ENCODE measurements at regions not wholly inside any gene's neighbourhood (a gene's known extent, or its start where the extent isn't known, plus 50 kb on each side); places are given as distances from the start of the nearest gene placed in this dataset.

DNA sequence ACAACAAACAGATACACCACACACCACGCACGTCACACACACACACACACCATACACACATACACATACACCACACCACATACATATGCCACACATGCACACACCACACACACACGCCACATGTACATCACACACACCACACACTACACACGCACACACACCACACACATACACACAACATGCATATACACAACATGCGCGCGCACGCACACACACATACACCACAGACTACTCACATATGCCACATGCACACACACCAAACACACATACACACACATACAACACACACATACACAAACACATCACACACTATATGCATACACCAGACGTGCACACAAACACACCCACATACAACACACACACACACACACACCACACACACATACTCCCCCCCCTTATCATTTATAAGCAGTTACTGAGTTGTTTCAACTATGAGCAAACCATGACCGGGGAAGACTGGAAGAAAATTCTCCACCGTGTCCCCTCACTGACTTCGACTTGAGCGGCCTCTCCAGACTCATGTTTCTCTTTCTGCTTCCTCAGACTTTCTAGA, 126.7 kb upstream of the IQSEC1 start:
- no peak overlapping the region for H3K4me3 ChIP-seq (ENCODE audit: low read length)
- TF ChIP-seq CTCF (IDR thresholded peaks at IDR 0.05; ENCODE audit: insufficient read depth, low read depth, low read length, missing control alignments) = no peak
- DNase-seq (ENCODE audit: low read depth) = no peak

- DNase-seq (ENCODE audit: low read depth) = no peak
- no peak for TF ChIP-seq CTCF (IDR thresholded peaks at IDR 0.05; ENCODE audit: insufficient read depth, low read depth, low read length, missing control alignments)
- H3K4me3 ChIP-seq (ENCODE audit: low read length) = no peak overlapping the region
These were observed 126.0 kb upstream of the IQSEC1 start for GRCh38 chr3:13199006-13199776.

DNA sequence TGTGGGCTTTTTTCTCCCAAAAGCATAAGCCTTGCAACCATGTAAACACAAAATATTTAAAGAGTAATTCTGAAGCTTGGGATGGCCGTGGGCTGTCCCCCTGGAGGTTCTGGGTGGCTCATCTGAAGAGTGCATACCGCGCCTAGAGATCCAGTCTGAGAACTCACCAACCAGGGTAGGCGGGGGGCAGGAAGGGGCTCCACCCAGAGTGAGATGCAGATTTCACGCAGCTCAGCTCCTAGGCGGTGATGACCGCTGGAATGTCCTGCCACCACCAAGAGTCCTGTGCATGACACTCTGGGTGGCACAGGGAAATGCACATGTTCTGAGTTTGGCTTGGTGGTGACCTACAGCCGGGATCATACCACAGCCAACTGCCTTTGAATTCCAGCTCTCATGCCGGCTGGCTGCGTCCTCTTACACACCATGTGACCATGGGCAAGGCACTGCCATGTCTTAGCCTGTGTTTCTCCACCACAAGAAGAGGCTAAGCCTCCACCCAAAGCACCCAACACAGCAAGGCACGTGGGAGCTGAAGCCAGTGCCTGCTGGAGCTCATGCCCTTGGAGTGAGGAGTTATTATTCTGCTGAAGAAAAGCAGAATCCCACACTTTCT, 125.1 kb upstream of the IQSEC1 start:
- DNase-seq (ENCODE audit: low read depth) = no peak
- H3K4me3 ChIP-seq (ENCODE audit: low read length) = no peak overlapping the region
- no peak for TF ChIP-seq CTCF (IDR thresholded peaks at IDR 0.05; ENCODE audit: insufficient read depth, low read depth, low read length, missing control alignments)

- no peak for DNase-seq (ENCODE audit: low read depth)
- H3K4me3 ChIP-seq (ENCODE audit: low read length) = no peak overlapping the region
- TF ChIP-seq CTCF (IDR thresholded peaks at IDR 0.05; ENCODE audit: insufficient read depth, low read depth, low read length, missing control alignments) = no peak
These were observed 124.6 kb upstream of the IQSEC1 start for GRCh38 chr3:13197795-13198194.

DNA sequence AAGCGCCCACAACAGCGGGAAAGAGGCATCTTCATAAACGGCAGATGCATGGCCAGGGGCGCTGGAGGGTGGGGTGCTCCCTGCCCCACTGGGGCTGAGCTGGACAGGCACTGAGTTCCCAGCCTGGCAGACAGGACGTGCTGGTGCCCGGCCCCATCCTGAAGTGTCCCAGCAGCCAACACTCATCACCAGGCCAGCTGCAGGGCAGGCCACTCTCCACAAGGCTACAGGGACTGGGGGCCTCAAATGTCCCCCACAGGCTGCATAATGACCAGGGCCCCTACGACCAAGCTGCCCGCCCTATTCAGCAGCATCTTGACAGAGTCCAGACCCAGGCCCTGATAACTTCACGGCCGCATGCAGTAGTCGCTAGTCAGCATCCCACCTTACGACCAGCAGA, 124.1 kb upstream of the IQSEC1 start:
- DNase-seq (ENCODE audit: low read depth) = no peak
- TF ChIP-seq CTCF (IDR thresholded peaks at IDR 0.05; ENCODE audit: insufficient read depth, low read depth, low read length, missing control alignments) = no peak
- H3K4me3 ChIP-seq (ENCODE audit: low read length) = no peak overlapping the region

DNA sequence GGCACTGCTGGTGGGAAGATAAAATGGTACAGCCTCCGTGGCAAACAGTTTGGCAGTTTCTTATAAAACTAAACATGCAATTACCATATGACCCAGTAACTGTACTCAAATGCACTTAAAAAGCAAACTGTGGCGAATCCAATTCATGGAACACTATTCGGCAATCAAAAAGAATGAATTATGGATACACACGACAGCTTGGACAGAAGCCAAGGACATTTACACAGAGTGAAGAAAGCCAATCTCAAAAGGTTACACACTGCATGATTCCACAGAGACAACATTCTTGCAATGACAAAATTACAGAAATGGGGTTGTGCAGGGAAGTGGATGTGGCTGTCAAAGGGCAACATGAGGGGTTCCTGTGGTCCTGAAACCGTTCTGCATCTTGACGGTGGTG, 122.1 kb upstream of the IQSEC1 start:
- no peak for TF ChIP-seq CTCF (IDR thresholded peaks at IDR 0.05; ENCODE audit: insufficient read depth, low read depth, low read length, missing control alignments)
- DNase-seq (ENCODE audit: low read depth) = no peak
- no peak overlapping the region for H3K4me3 ChIP-seq (ENCODE audit: low read length)
